ENCODE measurements at regions not wholly inside any gene's neighbourhood (a gene's known extent, or its start where the extent isn't known, plus 50 kb on each side); places are given as distances from the start of the nearest gene placed in this dataset.

- DNase-seq (ENCODE audit: low read depth in 4 of 6, low spot score in 6 of 6): peak in 1 of 6 donors; percentile 35
- WGBS (ENCODE audit: insufficient coverage): 100% methylated on average over 1 of the region's 5 CpGs
These were observed 109.8 kb upstream of the IVNS1ABP start for GRCh38 chr1:185426848-185427247.

GRCh38 chr1:185425163-185425562, 108.1 kb upstream of the IVNS1ABP start:
- Histone ChIP-seq H3K4me3 (ENCODE audit: low read depth, low read length) (no peak overlapping the region), H3K9me3 (ENCODE audit: control insufficient read depth, insufficient read depth, low read length) (peaks cover 2% of the 10 kb centered on the region), H3K4me1 (ENCODE audit: control insufficient read depth, insufficient read depth, low read length) (no peaks in the 10 kb centered on the region), H3K27me3 (ENCODE audit: control insufficient read depth, insufficient read depth, low read length) (no peaks in the 10 kb centered on the region), H3K36me3 (ENCODE audit: control insufficient read depth, insufficient read depth, low read length) (no peaks in the 10 kb centered on the region), H3K27ac (ENCODE audit: low read depth, low read length) (no peak overlapping the region)
- peak in 1 of 6 donors; percentile 55 for DNase-seq (ENCODE audit: low read depth in 4 of 6, low spot score in 6 of 6)
- WGBS (ENCODE audit: insufficient coverage): no CpG with 5 or more reads among the region's 3 CpGs

More at GRCh38 chr1:185426848-185427247, 109.8 kb upstream of the IVNS1ABP start:
- H3K27me3 ChIP-seq (ENCODE audit: control insufficient read depth, insufficient read depth, low read length): no peaks in the 10 kb centered on the region
- H3K4me3 ChIP-seq (ENCODE audit: low read depth, low read length): no peak overlapping the region
- H3K27ac ChIP-seq (ENCODE audit: low read depth, low read length): no peak overlapping the region
- no peaks in the 10 kb centered on the region for H3K36me3 ChIP-seq (ENCODE audit: control insufficient read depth, insufficient read depth, low read length)
- peaks cover 2% of the 10 kb centered on the region for H3K9me3 ChIP-seq (ENCODE audit: control insufficient read depth, insufficient read depth, low read length)
- no peaks in the 10 kb centered on the region for H3K4me1 ChIP-seq (ENCODE audit: control insufficient read depth, insufficient read depth, low read length)

GRCh38 chr1:185421485-185422107, 104.6 kb upstream of the IVNS1ABP start:
- no peaks in the 10 kb centered on the region for H3K36me3 ChIP-seq (ENCODE audit: control insufficient read depth, insufficient read depth, low read length)
- no peak overlapping the region for H3K4me3 ChIP-seq (ENCODE audit: low read depth, low read length)
- H3K27ac ChIP-seq (ENCODE audit: low read depth, low read length): no peak overlapping the region
- no peak for DNase-seq (ENCODE audit: low read depth in 4 of 6, low spot score in 6 of 6)
- no peaks in the 10 kb centered on the region for H3K4me1 ChIP-seq (ENCODE audit: control insufficient read depth, insufficient read depth, low read length)
- no peaks in the 10 kb centered on the region for H3K9me3 ChIP-seq (ENCODE audit: control insufficient read depth, insufficient read depth, low read length)
- no peaks in the 10 kb centered on the region for H3K27me3 ChIP-seq (ENCODE audit: control insufficient read depth, insufficient read depth, low read length)
- no CpG with 5 or more reads among the region's 3 CpGs for WGBS (ENCODE audit: insufficient coverage)

DNA sequence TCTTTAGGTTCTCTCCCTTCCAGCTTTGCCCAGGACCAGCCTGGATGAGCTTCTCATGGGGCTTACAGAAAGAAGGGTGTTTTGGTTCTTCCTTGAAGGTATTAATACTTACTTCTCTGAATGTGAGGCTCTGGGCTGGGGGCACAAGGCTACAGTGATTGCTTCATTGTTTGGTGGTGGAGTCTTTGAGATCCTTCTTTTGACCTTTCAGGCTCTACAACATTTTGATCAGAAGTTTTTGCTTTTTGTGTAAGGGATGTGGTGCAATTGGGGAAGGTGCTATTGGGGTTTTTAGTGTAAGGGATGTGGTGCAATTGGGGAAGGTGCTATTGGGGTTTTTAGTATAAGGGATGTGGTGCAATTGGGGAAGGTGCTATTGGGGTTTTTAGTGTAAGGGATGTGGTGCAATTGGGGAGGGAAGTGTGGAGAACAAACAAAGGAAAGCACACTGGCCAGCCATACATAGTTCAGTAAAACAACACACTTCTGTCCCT, 103.6 kb upstream of the IVNS1ABP start:
- Histone ChIP-seq H3K27me3 (ENCODE audit: control insufficient read depth, insufficient read depth, low read length) (no peaks in the 10 kb centered on the region), H3K36me3 (ENCODE audit: control insufficient read depth, insufficient read depth, low read length) (no peaks in the 10 kb centered on the region), H3K4me3 (ENCODE audit: low read depth, low read length) (no peak overlapping the region), H3K4me1 (ENCODE audit: control insufficient read depth, insufficient read depth, low read length) (no peaks in the 10 kb centered on the region), H3K9me3 (ENCODE audit: control insufficient read depth, insufficient read depth, low read length) (no peaks in the 10 kb centered on the region), H3K27ac (ENCODE audit: low read depth, low read length) (no peak overlapping the region)
- no peak for DNase-seq (ENCODE audit: low read depth in 4 of 6, low spot score in 6 of 6)

- no peak for DNase-seq (ENCODE audit: low read depth in 4 of 6, low spot score in 6 of 6)
- Histone ChIP-seq H3K27me3 (ENCODE audit: control insufficient read depth, insufficient read depth, low read length) (no peaks in the 10 kb centered on the region), H3K4me3 (ENCODE audit: low read depth, low read length) (no peak overlapping the region), H3K36me3 (ENCODE audit: control insufficient read depth, insufficient read depth, low read length) (no peaks in the 10 kb centered on the region), H3K9me3 (ENCODE audit: control insufficient read depth, insufficient read depth, low read length) (no peaks in the 10 kb centered on the region), H3K4me1 (ENCODE audit: control insufficient read depth, insufficient read depth, low read length) (no peaks in the 10 kb centered on the region), H3K27ac (ENCODE audit: low read depth, low read length) (no peak overlapping the region)
- 48% methylated on average over 3 of the region's 3 CpGs for WGBS (ENCODE audit: insufficient coverage)
These were observed 102.7 kb upstream of the IVNS1ABP start for GRCh38 chr1:185419718-185420117.

- no peak overlapping the region for H3K4me3 ChIP-seq (ENCODE audit: low read depth, low read length)
- no peak overlapping the region for H3K27ac ChIP-seq (ENCODE audit: low read depth, low read length)
- H3K36me3 ChIP-seq (ENCODE audit: control insufficient read depth, insufficient read depth, low read length): no peaks in the 10 kb centered on the region
- no peaks in the 10 kb centered on the region for H3K27me3 ChIP-seq (ENCODE audit: control insufficient read depth, insufficient read depth, low read length)
- no peaks in the 10 kb centered on the region for H3K4me1 ChIP-seq (ENCODE audit: control insufficient read depth, insufficient read depth, low read length)
- WGBS (ENCODE audit: insufficient coverage): no CpG with 5 or more reads among the region's 1 CpG
- no peaks in the 10 kb centered on the region for H3K9me3 ChIP-seq (ENCODE audit: control insufficient read depth, insufficient read depth, low read length)
- peak in 1 of 6 donors; percentile 66 for DNase-seq (ENCODE audit: low read depth in 4 of 6, low spot score in 6 of 6)
These were observed 101.4 kb upstream of the IVNS1ABP start for GRCh38 chr1:185418472-185418871.

DNA sequence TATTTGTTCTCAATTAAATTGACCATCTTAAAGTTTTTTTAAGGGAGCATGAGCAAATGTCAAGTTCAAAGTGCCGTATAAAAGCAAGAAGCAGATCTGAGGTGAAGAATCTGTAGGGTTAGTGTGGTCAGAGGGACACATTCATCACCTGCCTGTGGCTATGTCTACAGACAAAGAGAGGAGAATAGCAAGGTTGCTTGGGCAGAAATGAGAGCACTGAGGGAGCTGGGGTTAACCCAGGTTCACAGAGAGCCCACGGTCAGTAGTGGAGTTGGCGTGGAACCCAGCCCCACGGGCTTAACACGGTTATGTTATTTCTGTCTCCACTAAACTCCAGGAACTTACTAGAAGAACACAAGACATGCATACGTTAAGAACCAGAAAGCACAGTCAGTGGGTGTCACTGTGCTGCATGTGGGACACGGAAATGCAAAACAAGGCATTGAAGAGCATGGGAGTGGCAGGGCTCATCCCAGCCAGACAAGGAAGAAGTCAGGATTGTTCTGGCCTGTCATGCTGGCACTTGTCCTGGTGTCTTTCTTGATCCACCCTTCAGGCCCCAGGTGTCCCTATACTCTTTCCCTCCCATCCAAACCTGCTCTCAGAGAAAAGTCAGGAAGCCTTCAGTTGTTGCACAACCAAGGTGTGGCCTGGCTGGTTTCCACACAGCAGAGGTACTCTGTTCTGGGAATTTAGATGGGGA, 95.5 kb upstream of the IVNS1ABP start:
- H3K9me3 ChIP-seq (ENCODE audit: control insufficient read depth, insufficient read depth, low read length): no peaks in the 10 kb centered on the region
- H3K36me3 ChIP-seq (ENCODE audit: control insufficient read depth, insufficient read depth, low read length): no peaks in the 10 kb centered on the region
- H3K27me3 ChIP-seq (ENCODE audit: control insufficient read depth, insufficient read depth, low read length): no peaks in the 10 kb centered on the region
- H3K4me1 ChIP-seq (ENCODE audit: control insufficient read depth, insufficient read depth, low read length): no peaks in the 10 kb centered on the region
- no peak overlapping the region for H3K27ac ChIP-seq (ENCODE audit: low read depth, low read length)
- DNase-seq (ENCODE audit: low read depth in 4 of 6, low spot score in 6 of 6): no peak
- no peak overlapping the region for H3K4me3 ChIP-seq (ENCODE audit: low read depth, low read length)
- WGBS (ENCODE audit: insufficient coverage): 83% methylated on average over 7 of the region's 7 CpGs

DNA sequence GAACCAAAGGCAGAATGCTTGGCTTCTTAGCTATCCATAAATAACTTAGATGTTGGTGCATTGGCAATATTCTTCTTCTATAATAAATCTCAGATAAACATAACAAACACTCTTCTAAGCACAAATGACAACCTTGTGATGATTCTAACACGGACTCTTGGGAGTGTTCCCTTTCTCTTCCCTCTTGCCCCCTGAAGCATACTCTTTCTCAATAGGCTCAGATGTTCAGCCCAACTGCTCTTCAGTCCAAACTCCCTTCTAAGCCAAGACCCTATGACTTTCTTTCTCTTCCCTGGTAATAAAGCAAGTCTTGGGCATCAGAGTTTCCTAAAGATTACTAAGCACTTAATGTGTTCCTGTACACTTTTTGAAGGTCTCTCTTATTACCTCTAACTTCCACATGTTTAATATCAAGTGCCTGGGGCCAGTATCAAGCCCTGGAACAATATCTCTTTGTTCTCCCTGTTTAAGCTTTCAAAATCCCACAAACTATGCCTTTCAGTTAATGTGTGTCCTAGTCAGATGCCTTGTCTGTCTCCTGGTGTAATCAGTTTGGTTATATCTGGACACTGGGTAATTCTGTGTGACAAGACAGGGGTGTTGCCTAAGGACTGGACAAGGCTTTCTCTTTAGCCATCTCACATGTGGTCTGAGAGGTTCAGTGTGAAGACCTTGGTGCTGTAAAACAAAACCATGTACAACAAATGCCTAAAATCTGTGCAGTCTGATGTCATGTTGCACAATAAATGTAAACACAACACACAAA, 92.9 kb upstream of the IVNS1ABP start:
- no peak overlapping the region for H3K27ac ChIP-seq (ENCODE audit: low read depth, low read length)
- 64% methylated on average over 1 of the region's 1 CpG for WGBS (ENCODE audit: insufficient coverage)

GRCh38 chr1:185409345-185409744, 92.3 kb upstream of the IVNS1ABP start:
- no CpG with 5 or more reads among the region's 4 CpGs for WGBS (ENCODE audit: insufficient coverage)
- Histone ChIP-seq H3K36me3 (ENCODE audit: control insufficient read depth, insufficient read depth, low read length) (no peaks in the 10 kb centered on the region), H3K4me1 (ENCODE audit: control insufficient read depth, insufficient read depth, low read length) (no peaks in the 10 kb centered on the region), H3K27me3 (ENCODE audit: control insufficient read depth, insufficient read depth, low read length) (no peaks in the 10 kb centered on the region), H3K9me3 (ENCODE audit: control insufficient read depth, insufficient read depth, low read length) (no peaks in the 10 kb centered on the region), H3K27ac (ENCODE audit: low read depth, low read length) (no peak overlapping the region), H3K4me3 (ENCODE audit: low read depth, low read length) (no peak overlapping the region)
- DNase-seq (ENCODE audit: low read depth in 4 of 6, low spot score in 6 of 6): no peak

More for the DNA sequence above, 92.9 kb upstream of the IVNS1ABP start:
- DNase-seq (ENCODE audit: low read depth in 4 of 6, low spot score in 6 of 6): no peak
- Histone ChIP-seq H3K36me3 (ENCODE audit: control insufficient read depth, insufficient read depth, low read length) (no peaks in the 10 kb centered on the region), H3K9me3 (ENCODE audit: control insufficient read depth, insufficient read depth, low read length) (no peaks in the 10 kb centered on the region), H3K4me3 (ENCODE audit: low read depth, low read length) (no peak overlapping the region), H3K27me3 (ENCODE audit: control insufficient read depth, insufficient read depth, low read length) (no peaks in the 10 kb centered on the region), H3K4me1 (ENCODE audit: control insufficient read depth, insufficient read depth, low read length) (no peaks in the 10 kb centered on the region)

All from spinal cord (tissue), 9 donors.